ENCODE measurements at regions not wholly inside any gene's neighbourhood (a gene's known extent, or its start where the extent isn't known, plus 50 kb on each side); places are given as distances from the start of the nearest gene placed in this dataset.
"Not testable (repeated sequence)": the region's sequence is repeated elsewhere in the genome, so short reads cannot be mapped to it uniquely, and the experiment has no call there.

- H3K4me3 ChIP-seq (ENCODE audit: low read length) = no peak overlapping the region
- TF ChIP-seq ZNF274 (IDR thresholded peaks at IDR 0.05; ENCODE audit: low read depth, low read length) = no peak
These were observed 698.3 kb downstream of the MAT2B start for GRCh38 chr5:164203581-164204225.

GRCh38 chr5:164204338-164204946 is 699.0 kb downstream of the MAT2B start:
- TF ChIP-seq ZNF274 (IDR thresholded peaks at IDR 0.05; ENCODE audit: low read depth, low read length) = no peak

GRCh38 chr5:164206196-164206595 is 700.8 kb downstream of the MAT2B start:
- no peak overlapping the region for H3K4me3 ChIP-seq (ENCODE audit: low read length)

More at GRCh38 chr5:164204338-164204946, 699.0 kb downstream of the MAT2B start:
- no peak overlapping the region for H3K4me3 ChIP-seq (ENCODE audit: low read length)

GRCh38 chr5:164207646-164208045 is 702.2 kb downstream of the MAT2B start:
- H3K4me3 ChIP-seq (ENCODE audit: low read length) = no peak overlapping the region
- TF ChIP-seq ZNF274 (IDR thresholded peaks at IDR 0.05; ENCODE audit: low read depth, low read length) = no peak

More at GRCh38 chr5:164206196-164206595, 700.8 kb downstream of the MAT2B start:
- TF ChIP-seq ZNF274 (IDR thresholded peaks at IDR 0.05; ENCODE audit: low read depth, low read length) = no peak

- H3K4me3 ChIP-seq (ENCODE audit: low read length) = no peak overlapping the region
- no peak for TF ChIP-seq ZNF274 (IDR thresholded peaks at IDR 0.05; ENCODE audit: low read depth, low read length)
These were observed 705.1 kb downstream of the MAT2B start for GRCh38 chr5:164210491-164210890.

- TF ChIP-seq ZNF274 (IDR thresholded peaks at IDR 0.05; ENCODE audit: low read depth, low read length) = no peak
- no peak overlapping the region for H3K4me3 ChIP-seq (ENCODE audit: low read length)
These were observed 709.3 kb downstream of the MAT2B start for GRCh38 chr5:164214698-164215097.

- no peak for TF ChIP-seq ZNF274 (IDR thresholded peaks at IDR 0.05; ENCODE audit: low read depth, low read length)
- no peak overlapping the region for H3K4me3 ChIP-seq (ENCODE audit: low read length)
These were observed 712.0 kb downstream of the MAT2B start for GRCh38 chr5:164217464-164217863.

GRCh38 chr5:164220522-164220921 is 715.1 kb downstream of the MAT2B start:
- TF ChIP-seq ZNF274 (IDR thresholded peaks at IDR 0.05; ENCODE audit: low read depth, low read length) = no peak

GRCh38 chr5:164224236-164224635 is 718.8 kb downstream of the MAT2B start:
- no peak for TF ChIP-seq ZNF274 (IDR thresholded peaks at IDR 0.05; ENCODE audit: low read depth, low read length)
- no peak overlapping the region for H3K4me3 ChIP-seq (ENCODE audit: low read length)

More at GRCh38 chr5:164220522-164220921, 715.1 kb downstream of the MAT2B start:
- no peak overlapping the region for H3K4me3 ChIP-seq (ENCODE audit: low read length)

- no peak for TF ChIP-seq ZNF274 (IDR thresholded peaks at IDR 0.05; ENCODE audit: low read depth, low read length)
- H3K4me3 ChIP-seq (ENCODE audit: low read length) = no peak overlapping the region
These were observed 719.4 kb downstream of the MAT2B start for GRCh38 chr5:164224772-164225171.

GRCh38 chr5:164230341-164230740 is 724.9 kb downstream of the MAT2B start:
- TF ChIP-seq ZNF274 (IDR thresholded peaks at IDR 0.05; ENCODE audit: low read depth, low read length) = no peak
- H3K4me3 ChIP-seq (ENCODE audit: low read length) = no peak overlapping the region

- no peak overlapping the region for H3K4me3 ChIP-seq (ENCODE audit: low read length)
- no peak for TF ChIP-seq ZNF274 (IDR thresholded peaks at IDR 0.05; ENCODE audit: low read depth, low read length)
These were observed 728.4 kb downstream of the MAT2B start for GRCh38 chr5:164233791-164234190.

- no peak for TF ChIP-seq ZNF274 (IDR thresholded peaks at IDR 0.05; ENCODE audit: low read depth, low read length)
These were observed 728.9 kb downstream of the MAT2B start for GRCh38 chr5:164234321-164234720.

GRCh38 chr5:164235300-164235891 is 730.0 kb downstream of the MAT2B start:
- no peak overlapping the region for H3K4me3 ChIP-seq (ENCODE audit: low read length)
- no peak for TF ChIP-seq ZNF274 (IDR thresholded peaks at IDR 0.05; ENCODE audit: low read depth, low read length)

More at GRCh38 chr5:164234321-164234720, 728.9 kb downstream of the MAT2B start:
- H3K4me3 ChIP-seq (ENCODE audit: low read length) = no peak overlapping the region

GRCh38 chr5:164237486-164237885 is 732.1 kb downstream of the MAT2B start:
- TF ChIP-seq ZNF274 (IDR thresholded peaks at IDR 0.05; ENCODE audit: low read depth, low read length) = no peak
- no peak overlapping the region for H3K4me3 ChIP-seq (ENCODE audit: low read length)

GRCh38 chr5:164251781-164252180 is 746.4 kb downstream of the MAT2B start:
- not testable (repeated sequence) for H3K4me3 ChIP-seq (ENCODE audit: low read length)
